ENCODE measurements at regions not wholly inside any gene's neighbourhood (a gene's known extent, or its start where the extent isn't known, plus 50 kb on each side); places are given as distances from the start of the nearest gene placed in this dataset.
A peak's percentile ranks its signal among the peaks of the same experiment; 100 is the strongest.

- H3K27me3 ChIP-seq, result no peaks in the 10 kb centered on the region
- H3K27ac ChIP-seq, result no peak overlapping the region
- H3K36me3 ChIP-seq, result no peaks in the 10 kb centered on the region
- H3K4me1 ChIP-seq (ENCODE audit: control insufficient read depth in 1 of 2, insufficient read depth in 1 of 2, low read depth in 1 of 2, low read length in 1 of 2), result peaks cover 4 to 25% of the 10 kb centered on the region in 2 experiments
- H3K4me3 ChIP-seq (ENCODE audit: low read depth in 1 of 2, low read length in 1 of 2), result no peak overlapping the region
- H3K9me3 ChIP-seq, result no peaks in the 10 kb centered on the region
- no peak for TF ChIP-seq CTCF (IDR thresholded peaks at IDR 0.05)
Measured at GRCh38 chr20:10873026-10873425, 199.2 kb upstream of the JAG1 start.

GRCh38 chr20:10875653-10876052, 201.9 kb upstream of the JAG1 start:
- no peak overlapping the region for H3K27ac ChIP-seq
- H3K36me3 ChIP-seq, result no peaks in the 10 kb centered on the region
- H3K9me3 ChIP-seq, result no peaks in the 10 kb centered on the region
- H3K4me1 ChIP-seq (ENCODE audit: control insufficient read depth in 1 of 2, insufficient read depth in 1 of 2, low read depth in 1 of 2, low read length in 1 of 2), result peaks cover 0 to 26% of the 10 kb centered on the region in 2 experiments
- no peaks in the 10 kb centered on the region for H3K27me3 ChIP-seq
- no peak overlapping the region for H3K4me3 ChIP-seq (ENCODE audit: low read depth in 1 of 2, low read length in 1 of 2)
- TF ChIP-seq CTCF (IDR thresholded peaks at IDR 0.05), result no peak

- Histone ChIP-seq H3K4me1 (ENCODE audit: control insufficient read depth in 1 of 2, insufficient read depth in 1 of 2, low read depth in 1 of 2, low read length in 1 of 2) (peaks cover 0 to 27% of the 10 kb centered on the region in 2 experiments), H3K36me3 (no peaks in the 10 kb centered on the region), H3K27ac (no peak overlapping the region), H3K27me3 (no peaks in the 10 kb centered on the region), H3K4me3 (ENCODE audit: low read depth in 1 of 2, low read length in 1 of 2) (no peak overlapping the region), H3K9me3 (no peaks in the 10 kb centered on the region)
- no peak for TF ChIP-seq CTCF (IDR thresholded peaks at IDR 0.05)
Measured at GRCh38 chr20:10876558-10876957, 202.8 kb upstream of the JAG1 start.

DNA sequence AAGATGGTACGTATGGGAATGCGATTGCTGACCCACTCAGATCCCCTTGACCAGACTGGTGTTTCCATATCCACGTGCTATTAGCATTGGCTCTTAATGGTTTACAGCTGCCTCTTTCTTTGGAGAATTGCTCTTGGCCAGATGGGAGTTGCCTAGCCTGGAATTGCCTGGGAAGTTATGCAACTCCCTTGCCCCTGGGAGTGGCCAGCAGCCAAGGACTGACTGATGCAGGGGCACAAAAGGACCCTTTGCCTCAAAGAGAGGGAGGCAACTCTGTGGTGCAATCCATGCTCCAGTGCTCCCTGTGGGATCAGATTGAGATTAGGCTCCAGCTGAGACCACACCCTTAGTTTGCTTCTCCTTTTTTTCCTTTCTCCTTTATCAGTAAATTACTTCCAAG, 203.5 kb upstream of the JAG1 start:
- no peak overlapping the region for H3K27ac ChIP-seq
- no peaks in the 10 kb centered on the region for H3K9me3 ChIP-seq
- no peak overlapping the region for H3K4me3 ChIP-seq (ENCODE audit: low read depth in 1 of 2, low read length in 1 of 2)
- H3K36me3 ChIP-seq, result no peaks in the 10 kb centered on the region
- no peak for TF ChIP-seq CTCF (IDR thresholded peaks at IDR 0.05)
- H3K4me1 ChIP-seq (ENCODE audit: control insufficient read depth in 1 of 2, insufficient read depth in 1 of 2, low read depth in 1 of 2, low read length in 1 of 2), result peaks cover 0 to 27% of the 10 kb centered on the region in 2 experiments
- H3K27me3 ChIP-seq, result no peaks in the 10 kb centered on the region

GRCh38 chr20:10883166-10883565, 209.4 kb upstream of the JAG1 start:
- H3K36me3 ChIP-seq, result no peaks in the 10 kb centered on the region
- H3K27me3 ChIP-seq, result no peaks in the 10 kb centered on the region
- peak overlapping the region; percentile 27 for H3K27ac ChIP-seq
- H3K4me3 ChIP-seq (ENCODE audit: low read depth in 1 of 2, low read length in 1 of 2), result no peak overlapping the region
- H3K9me3 ChIP-seq, result no peaks in the 10 kb centered on the region
- no peak for TF ChIP-seq CTCF (IDR thresholded peaks at IDR 0.05)
- peaks cover 3 to 18% of the 10 kb centered on the region in 2 experiments for H3K4me1 ChIP-seq (ENCODE audit: control insufficient read depth in 1 of 2, insufficient read depth in 1 of 2, low read depth in 1 of 2, low read length in 1 of 2)

GRCh38 chr20:10893321-10893720, 219.5 kb upstream of the JAG1 start:
- Histone ChIP-seq H3K4me3 (ENCODE audit: low read depth in 1 of 2, low read length in 1 of 2) (no peak overlapping the region), H3K36me3 (no peaks in the 10 kb centered on the region), H3K4me1 (ENCODE audit: control insufficient read depth in 1 of 2, insufficient read depth in 1 of 2, low read depth in 1 of 2, low read length in 1 of 2) (no peaks in the 10 kb centered on the region), H3K9me3 (no peaks in the 10 kb centered on the region), H3K27me3 (no peaks in the 10 kb centered on the region), H3K27ac (no peak overlapping the region)
- no peak for TF ChIP-seq CTCF (IDR thresholded peaks at IDR 0.05)
